Non-pigmented ciliary epithelial cell (primary cell): ENCODE measurements at regions not wholly inside any gene's neighbourhood (a gene's known extent, or its start where the extent isn't known, plus 50 kb on each side); places are given as distances from the start of the nearest gene placed in this dataset.

Experiments used
- DNase-seq: peaks from one replicate; pipeline ENCODE4 v3.0.0-alpha.2; 2010; ENCODE audit warnings: low read depth

DNA sequence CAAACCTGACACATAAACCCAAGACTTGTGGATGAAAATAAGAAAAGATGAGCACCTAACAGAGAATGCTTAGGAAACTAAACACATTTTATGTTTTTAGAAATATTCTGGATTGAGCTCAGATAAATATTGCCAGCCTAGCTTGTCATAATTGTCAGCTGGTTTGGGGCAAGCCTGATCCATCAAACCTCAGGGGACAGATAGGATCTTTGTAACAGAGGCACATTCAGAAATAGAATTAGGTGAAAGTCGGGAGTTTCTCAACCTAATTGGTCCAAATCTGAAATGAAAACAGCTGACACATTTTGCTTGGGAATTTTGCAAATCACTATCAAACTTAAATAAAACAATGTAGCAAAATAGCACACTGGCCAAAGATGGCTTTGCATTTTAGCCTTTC is 503.7 kb downstream of the ANXA1 start:
- no peak for DNase-seq

DNA sequence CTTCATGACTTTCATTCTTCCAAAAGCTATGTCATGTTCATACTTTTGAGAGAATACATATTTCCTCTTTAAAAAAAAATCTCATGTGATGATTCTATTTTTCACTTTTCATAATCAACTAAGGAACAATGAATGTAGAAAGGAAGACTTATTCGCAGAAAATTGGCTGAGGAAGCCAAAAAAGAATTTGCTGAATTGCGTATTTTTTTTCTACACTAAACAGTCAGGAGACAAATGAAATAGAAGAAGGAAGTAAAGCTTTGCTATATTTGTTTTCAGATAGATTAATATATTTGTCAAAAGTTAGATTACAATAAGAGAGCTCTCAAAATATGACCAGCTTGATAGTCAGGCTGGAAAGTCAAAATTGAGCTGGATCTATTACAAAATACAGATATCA is 504.2 kb downstream of the ANXA1 start:
- DNase-seq, result no peak

- no peak for DNase-seq
These were observed 513.6 kb downstream of the ANXA1 start for GRCh38 chr9:73665253-73665652.

DNA sequence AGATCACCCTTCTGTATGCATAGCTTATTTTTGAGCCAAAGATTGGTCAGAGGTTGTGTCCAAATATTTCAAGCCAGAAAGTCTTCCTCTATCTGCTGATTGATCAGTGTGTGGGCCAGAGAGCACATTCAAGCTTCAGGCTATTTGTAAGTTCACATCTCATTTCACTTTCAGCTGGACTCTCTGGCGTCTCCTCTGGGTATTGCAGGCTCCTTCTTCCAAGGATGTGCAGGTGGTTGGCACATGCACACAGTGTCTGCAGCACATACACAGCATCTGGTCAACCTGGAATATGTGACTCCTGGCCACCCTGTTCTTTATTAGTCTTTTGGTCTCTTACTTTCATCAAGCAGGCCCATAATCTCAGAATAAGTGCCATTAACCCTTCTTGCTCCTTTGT is 516.1 kb downstream of the ANXA1 start:
- no peak for DNase-seq

DNA sequence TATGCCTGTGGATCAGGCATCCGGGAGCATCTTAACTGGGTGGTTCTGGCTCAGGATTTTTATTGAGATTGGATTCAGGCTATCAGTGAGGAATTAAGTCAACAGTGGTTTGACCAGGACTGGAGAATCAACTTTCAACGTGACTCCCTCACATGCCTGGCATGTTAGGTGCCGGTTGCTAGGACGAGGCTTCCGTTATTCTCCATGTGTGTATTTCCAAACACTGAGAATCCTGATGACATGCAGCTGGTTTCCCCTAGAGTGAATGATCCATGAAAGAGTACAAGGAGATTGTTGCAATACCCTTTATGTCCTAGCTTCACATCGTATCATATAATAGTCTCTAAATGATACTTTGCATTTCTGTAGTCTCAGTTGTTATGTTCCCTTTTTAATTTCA is 529.2 kb downstream of the ANXA1 start:
- no peak for DNase-seq

- no peak for DNase-seq
These were observed 531.1 kb downstream of the ANXA1 start for GRCh38 chr9:73682789-73683188.

DNA sequence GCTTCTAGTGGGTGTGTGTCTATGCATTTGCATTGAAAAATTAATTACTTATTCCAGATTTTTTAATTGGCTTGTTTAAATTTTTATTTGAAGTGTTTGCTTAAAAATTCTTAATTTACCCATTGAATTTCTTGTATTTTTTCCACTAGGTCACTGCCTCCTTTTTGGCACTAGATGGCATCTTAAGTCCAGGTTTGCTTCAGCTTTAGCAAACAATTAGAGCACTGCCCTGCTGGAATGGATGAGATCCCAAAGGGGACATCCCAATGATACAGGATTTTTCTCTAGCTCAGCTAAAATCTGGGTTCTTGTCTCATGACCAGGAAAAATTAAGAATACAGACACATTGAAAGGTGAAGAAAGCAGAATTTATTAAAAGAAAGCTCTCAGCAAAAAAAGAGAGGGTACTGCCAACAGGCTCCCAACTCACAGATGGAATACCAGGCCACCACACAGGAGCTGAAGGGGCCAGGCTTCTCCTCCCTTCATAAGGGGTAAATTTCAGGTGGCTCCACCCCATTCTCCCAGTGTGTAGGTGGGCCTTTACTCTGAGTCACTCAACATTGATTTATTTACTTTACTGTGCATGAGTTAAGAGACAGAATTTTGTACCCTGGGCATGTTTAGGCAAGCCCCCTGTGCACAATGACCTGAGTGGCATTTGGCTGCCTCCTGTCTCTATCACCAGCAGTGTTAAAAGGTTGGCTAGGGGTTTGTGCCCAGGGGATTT is 532.4 kb downstream of the ANXA1 start:
- peak; percentile 61 for DNase-seq

GRCh38 chr9:73684601-73685000 is 532.9 kb downstream of the ANXA1 start:
- no peak for DNase-seq

GRCh38 chr9:73685786-73686185 is 534.1 kb downstream of the ANXA1 start:
- no peak for DNase-seq

DNA sequence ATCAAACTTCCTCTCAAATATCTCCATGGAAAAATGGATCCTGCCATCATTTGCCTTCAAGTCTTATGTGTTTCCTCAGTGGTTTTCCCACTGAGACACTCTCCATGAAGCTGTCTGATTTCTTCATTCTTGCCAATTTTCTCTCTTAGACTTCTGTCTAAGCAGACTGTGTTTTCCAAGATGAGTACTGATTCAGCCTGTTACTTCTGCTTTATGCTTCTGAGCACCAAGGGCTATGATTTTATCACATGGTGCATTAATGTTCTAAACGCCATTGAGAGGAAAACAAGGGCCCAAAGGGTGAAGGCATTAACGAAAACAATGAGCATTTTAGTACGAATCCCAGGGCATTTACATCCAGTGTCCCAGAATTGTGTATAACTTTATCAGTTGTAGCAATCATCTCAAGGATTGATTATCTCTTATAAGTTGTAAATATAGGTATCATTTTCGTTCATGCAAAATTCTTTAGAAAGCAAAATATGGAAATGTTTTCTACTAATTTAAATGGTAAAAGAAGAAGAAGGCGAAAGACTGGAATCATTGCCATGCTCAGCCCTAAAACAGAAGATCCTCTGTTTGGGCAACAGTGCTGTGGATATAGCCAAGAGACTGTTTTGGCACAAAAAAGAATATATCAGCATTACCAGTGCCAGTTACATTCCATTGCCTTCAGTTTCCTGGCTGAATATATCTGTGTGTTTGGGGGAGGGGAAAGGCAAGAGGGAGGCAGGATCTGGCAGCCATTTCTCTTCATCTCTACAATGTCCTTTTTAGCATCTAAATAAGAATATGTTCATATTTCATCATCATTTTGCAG is 537.6 kb downstream of the ANXA1 start:
- no peak for DNase-seq

DNA sequence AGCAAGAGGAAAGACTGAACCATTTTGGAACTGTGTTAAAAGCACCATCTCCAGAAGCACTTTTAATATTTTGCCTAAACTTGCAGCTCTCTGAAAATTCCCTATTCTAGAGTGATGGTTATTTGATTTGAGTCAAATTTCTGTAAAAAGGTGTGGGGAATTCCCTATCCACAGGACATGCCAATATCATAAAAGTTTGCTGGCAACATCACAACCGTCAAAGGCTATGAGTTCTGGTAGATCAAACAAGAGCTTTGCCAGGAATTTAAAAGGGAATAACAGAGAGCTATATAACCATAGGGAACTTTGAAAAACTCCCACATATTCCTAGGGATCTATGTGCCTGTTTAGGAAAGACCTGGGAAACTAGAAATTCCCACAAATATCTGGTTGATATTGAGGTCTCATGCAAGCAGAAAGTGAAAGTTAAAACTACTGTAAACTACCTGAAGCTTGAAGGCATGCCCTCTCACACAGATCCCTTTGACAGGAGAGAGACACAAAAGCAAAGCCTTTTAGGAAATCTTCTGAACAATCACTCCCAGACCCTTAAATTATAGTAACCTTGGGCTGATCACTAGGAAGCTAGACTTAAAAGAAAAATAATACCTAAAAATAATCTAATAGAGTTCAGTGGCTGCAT is 549.9 kb downstream of the ANXA1 start:
- no peak for DNase-seq

DNA sequence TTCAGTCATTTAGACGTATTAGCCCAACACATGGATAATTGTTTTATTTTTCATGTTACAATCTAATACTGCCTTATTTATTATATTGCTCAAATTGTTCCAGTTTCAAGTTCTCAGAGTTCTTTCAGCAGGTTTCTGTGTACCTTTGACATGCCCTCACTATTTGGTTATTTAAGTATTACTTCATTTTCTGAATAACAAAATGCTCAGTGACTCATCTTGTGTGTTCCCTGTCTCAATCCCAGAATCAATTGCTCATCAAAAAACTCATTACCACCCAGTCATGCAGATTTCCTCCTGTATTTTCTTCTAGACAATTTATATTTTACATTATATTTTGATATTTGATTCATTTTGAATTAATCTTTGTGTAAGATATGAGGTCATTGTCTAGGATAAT is 562.6 kb downstream of the ANXA1 start:
- DNase-seq, result peak; percentile 22

DNA sequence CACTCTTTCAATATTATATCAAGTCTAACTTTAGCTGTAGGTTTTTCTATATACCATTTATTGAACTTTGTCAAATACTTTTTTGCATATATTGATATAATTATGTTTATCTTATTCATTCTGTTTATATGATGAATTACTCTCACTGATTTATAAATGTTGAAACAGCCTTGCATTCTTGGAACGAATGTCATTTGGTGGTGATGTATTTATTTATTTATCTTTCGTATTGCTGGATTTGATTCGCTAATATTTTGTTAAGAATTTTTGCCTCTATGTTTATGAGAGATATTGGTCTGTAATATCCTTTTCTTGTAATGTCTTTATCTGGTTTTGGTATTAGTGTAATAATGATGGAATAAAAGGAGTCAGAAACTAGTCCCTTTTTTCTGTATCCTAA is 563.9 kb downstream of the ANXA1 start:
- DNase-seq, result no peak

DNA sequence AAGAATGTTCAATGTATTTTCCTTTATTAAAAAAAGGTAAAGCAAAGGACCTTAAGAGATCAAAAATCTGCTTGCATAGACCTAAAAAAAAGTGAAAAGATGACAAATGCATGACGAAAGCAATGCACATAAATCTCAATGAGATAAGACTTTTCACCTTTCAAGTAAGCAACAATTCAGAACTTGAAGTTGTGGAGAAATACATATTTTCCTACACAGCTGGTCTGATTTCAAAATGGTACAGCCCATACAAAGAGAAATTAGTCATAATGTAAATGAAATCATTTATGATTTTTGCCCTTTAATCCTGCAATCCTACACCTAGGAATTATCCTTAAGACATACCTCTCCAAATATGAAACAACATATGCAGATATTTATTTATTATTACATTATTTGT is 568.0 kb downstream of the ANXA1 start:
- DNase-seq, result no peak

GRCh38 chr9:73720601-73721000 is 568.9 kb downstream of the ANXA1 start:
- no peak for DNase-seq

- no peak for DNase-seq
These were observed 584.6 kb downstream of the ANXA1 start for GRCh38 chr9:73736270-73736669.

DNA sequence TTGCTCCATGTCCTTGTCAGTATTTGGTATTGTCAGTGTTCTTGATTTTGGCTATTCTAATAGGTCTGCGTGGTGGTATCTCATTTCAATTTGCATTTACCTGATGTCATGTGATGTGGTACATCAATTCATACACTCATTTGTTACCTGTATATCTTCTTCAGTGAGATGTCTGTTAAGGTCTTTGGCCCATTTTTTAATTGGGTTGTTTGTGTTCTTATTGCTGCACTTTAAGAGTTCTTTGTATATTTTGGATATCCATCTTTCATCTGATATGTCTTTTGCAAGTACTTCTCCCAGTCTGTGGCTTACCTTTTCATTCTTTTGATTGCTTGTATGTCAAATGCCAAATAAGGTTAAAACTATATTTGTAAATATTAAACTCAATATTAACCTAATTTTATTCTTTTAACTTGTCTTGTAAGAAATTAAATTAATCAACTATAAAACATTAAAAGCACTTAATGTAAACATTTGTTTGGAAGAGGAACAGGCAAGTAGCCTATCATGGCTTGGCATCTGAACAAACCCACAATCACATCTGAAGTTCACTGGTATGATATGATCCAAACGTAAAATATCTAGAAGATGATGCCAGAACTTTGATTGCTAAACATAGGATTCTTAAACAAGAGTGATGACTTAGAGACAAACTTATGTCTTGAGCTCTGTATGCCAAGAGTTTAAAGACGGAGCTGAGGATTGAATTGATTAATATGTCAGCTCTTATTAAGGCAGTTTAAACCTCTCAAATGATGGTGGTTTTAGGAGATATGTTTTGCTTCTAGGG is 587.3 kb downstream of the ANXA1 start:
- no peak for DNase-seq

- no peak for DNase-seq
These were observed 589.7 kb downstream of the ANXA1 start for GRCh38 chr9:73741316-73741715.

GRCh38 chr9:73742412-73742811 is 590.7 kb downstream of the ANXA1 start:
- DNase-seq, result no peak

GRCh38 chr9:73743826-73744225 is 592.2 kb downstream of the ANXA1 start:
- peak; percentile 11 for DNase-seq

- no peak for DNase-seq
These were observed 593.9 kb downstream of the ANXA1 start for GRCh38 chr9:73745598-73745997.

DNA sequence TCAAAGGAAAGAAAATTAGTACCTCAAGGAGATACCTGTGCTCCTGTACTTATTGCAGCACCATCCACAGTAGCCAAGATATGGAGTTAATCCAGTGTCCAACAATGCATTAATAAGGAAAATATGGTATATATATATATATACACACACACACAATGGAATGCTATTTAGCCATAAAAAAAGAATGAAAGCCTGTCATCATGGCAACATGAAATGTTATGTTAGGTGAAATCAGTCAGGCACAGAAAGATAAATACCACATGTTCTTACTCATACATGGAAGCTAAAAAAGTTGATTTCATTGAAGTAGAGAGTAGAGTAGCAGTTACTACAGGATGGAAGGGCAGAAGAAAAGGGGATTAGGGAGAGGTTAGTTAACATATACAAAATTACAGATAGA is 601.5 kb downstream of the ANXA1 start:
- DNase-seq, result peak; percentile 55
